ENCODE measurements at regions not wholly inside any gene's neighbourhood (a gene's known extent, or its start where the extent isn't known, plus 50 kb on each side); places are given as distances from the start of the nearest gene placed in this dataset.

- H3K36me3 Mint-ChIP-seq (ENCODE audit: low read depth), result peaks cover 16% of the 10 kb centered on the region
- TF ChIP-seq, protein P1, sequence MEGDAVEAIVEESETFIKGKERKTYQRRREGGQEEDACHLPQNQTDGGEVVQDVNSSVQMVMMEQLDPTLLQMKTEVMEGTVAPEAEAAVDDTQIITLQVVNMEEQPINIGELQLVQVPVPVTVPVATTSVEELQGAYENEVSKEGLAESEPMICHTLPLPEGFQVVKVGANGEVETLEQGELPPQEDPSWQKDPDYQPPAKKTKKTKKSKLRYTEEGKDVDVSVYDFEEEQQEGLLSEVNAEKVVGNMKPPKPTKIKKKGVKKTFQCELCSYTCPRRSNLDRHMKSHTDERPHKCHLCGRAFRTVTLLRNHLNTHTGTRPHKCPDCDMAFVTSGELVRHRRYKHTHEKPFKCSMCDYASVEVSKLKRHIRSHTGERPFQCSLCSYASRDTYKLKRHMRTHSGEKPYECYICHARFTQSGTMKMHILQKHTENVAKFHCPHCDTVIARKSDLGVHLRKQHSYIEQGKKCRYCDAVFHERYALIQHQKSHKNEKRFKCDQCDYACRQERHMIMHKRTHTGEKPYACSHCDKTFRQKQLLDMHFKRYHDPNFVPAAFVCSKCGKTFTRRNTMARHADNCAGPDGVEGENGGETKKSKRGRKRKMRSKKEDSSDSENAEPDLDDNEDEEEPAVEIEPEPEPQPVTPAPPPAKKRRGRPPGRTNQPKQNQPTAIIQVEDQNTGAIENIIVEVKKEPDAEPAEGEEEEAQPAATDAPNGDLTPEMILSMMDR (IDR thresholded peaks at IDR 0.05), result no peak
- H3K9me3 Mint-ChIP-seq (ENCODE audit: low read depth), result peaks cover 27% of the 10 kb centered on the region
- peaks cover 7% of the 10 kb centered on the region for H3K4me1 Mint-ChIP-seq (ENCODE audit: low read depth)
- no peak overlapping the region for H3K4me3 Mint-ChIP-seq (ENCODE audit: unreplicated experiment)
- H3K27me3 Mint-ChIP-seq (ENCODE audit: low read depth), result no peaks in the 10 kb centered on the region
- no peak overlapping the region for H3K27ac Mint-ChIP-seq (ENCODE audit: unreplicated experiment)
- no peak for DNase-seq (ENCODE audit: low spot score)
Observed at GRCh38 chr16:87085441-87085840, 231.8 kb downstream of the C16orf95 start.

DNA sequence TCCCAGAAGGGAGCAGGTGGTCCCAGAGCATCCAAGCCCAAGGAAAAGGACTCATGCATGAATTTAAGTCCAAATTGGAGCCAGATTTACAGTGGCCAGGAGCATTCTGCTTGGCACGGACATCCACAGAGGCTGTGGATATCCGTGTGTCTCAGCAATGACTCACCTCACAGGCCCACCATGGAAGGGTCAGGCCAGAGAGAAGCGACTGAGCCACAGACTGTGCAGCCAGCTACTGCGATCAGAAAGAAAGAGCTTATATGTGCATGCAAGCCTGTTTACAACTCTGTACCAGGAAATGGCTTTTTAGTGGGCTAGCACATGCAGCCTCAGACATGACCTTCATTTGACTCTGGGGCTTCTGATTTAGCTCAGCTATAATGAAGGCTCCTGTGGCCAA is 231.0 kb downstream of the C16orf95 start:
- no peak for DNase-seq (ENCODE audit: low spot score)
- Mint-ChIP-seq H3K36me3 (ENCODE audit: low read depth) (peaks cover 11% of the 10 kb centered on the region), H3K27ac (ENCODE audit: unreplicated experiment) (no peak overlapping the region), H3K9me3 (ENCODE audit: low read depth) (peaks cover 20% of the 10 kb centered on the region), H3K27me3 (ENCODE audit: low read depth) (no peaks in the 10 kb centered on the region), H3K4me3 (ENCODE audit: unreplicated experiment) (no peak overlapping the region), H3K4me1 (ENCODE audit: low read depth) (peaks cover 7% of the 10 kb centered on the region)
- TF ChIP-seq, protein P1 (IDR thresholded peaks at IDR 0.05), result no peak

- Mint-ChIP-seq H3K9me3 (ENCODE audit: low read depth) (peaks cover 16% of the 10 kb centered on the region), H3K36me3 (ENCODE audit: low read depth) (peaks cover 9% of the 10 kb centered on the region), H3K4me3 (ENCODE audit: unreplicated experiment) (no peak overlapping the region), H3K27me3 (ENCODE audit: low read depth) (no peaks in the 10 kb centered on the region), H3K4me1 (ENCODE audit: low read depth) (peaks cover 7% of the 10 kb centered on the region), H3K27ac (ENCODE audit: unreplicated experiment) (no peak overlapping the region)
- TF ChIP-seq, protein P1 (IDR thresholded peaks at IDR 0.05), result no peak
- no peak for DNase-seq (ENCODE audit: low spot score)
Observed at GRCh38 chr16:87086575-87086974, 230.6 kb downstream of the C16orf95 start.

DNA sequence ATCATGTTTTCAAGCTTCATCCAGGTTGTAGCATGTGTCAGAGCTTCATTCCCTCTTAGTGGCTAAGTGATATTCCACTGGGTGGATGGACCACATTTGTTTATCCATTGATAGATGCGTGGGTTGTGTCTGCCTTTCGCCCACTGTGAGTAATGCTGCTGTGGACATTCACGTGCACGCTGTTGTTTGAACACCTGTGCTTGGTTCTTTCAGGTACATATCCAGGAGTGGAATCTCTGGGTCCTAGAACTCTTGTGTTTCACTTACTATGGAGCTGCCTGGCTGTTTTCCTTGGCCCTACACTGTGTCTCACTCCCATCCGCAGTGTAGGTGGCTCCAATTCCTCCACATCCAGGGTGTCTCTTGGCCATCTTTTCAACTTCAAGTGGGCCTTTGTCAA is 224.2 kb downstream of the C16orf95 start:
- Mint-ChIP-seq H3K27ac (ENCODE audit: unreplicated experiment) (no peak overlapping the region), H3K36me3 (ENCODE audit: low read depth) (no peaks in the 10 kb centered on the region), H3K27me3 (ENCODE audit: low read depth) (no peaks in the 10 kb centered on the region), H3K9me3 (ENCODE audit: low read depth) (no peaks in the 10 kb centered on the region), H3K4me1 (ENCODE audit: low read depth) (no peaks in the 10 kb centered on the region), H3K4me3 (ENCODE audit: unreplicated experiment) (no peak overlapping the region)
- DNase-seq (ENCODE audit: low spot score), result no peak
- TF ChIP-seq, protein P1 (IDR thresholded peaks at IDR 0.05), result no peak

DNA sequence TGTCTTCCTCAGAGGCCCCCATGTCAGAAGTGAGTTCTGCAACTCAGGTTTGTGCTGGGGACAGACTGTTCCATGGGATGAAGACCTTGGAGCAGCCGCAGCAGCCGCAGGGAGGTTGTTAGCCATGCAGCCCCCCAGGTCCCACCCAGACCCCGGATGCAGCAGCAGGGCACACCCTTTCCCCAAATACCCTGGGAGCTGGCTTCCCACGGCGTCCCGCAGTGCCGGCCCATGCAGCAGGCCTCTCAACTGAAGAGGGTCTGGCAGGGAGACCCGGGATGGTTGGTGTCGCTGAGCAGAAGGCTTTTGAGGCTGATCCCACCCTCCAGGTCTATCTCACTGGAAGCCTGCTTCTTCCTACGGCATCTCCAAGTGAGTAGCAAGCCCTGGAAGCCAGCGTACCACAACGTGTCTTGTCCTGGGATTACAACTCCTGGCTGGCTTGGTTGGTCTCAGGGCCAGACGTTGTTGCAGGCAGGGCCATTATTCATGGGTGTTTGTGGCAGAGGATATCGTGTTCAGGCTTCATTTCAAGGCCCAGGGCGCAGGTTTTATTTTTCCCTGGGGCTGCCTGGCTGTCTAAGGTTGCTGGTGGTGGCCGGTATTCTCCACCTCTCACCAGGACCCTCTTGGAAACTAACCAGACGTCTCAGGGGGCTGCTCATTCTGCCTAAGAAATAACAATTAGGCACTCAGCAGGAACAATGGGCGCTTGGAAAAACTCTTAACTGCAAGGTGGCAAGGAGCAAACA is 223.2 kb downstream of the C16orf95 start:
- H3K9me3 Mint-ChIP-seq (ENCODE audit: low read depth), result no peaks in the 10 kb centered on the region
- H3K36me3 Mint-ChIP-seq (ENCODE audit: low read depth), result no peaks in the 10 kb centered on the region
- no peak for DNase-seq (ENCODE audit: low spot score)
- no peak overlapping the region for H3K4me3 Mint-ChIP-seq (ENCODE audit: unreplicated experiment)
- TF ChIP-seq, protein P1 (IDR thresholded peaks at IDR 0.05), result no peak
- no peaks in the 10 kb centered on the region for H3K27me3 Mint-ChIP-seq (ENCODE audit: low read depth)
- H3K4me1 Mint-ChIP-seq (ENCODE audit: low read depth), result no peaks in the 10 kb centered on the region
- no peak overlapping the region for H3K27ac Mint-ChIP-seq (ENCODE audit: unreplicated experiment)
